ENCODE measurements at regions not wholly inside any gene's neighbourhood (a gene's known extent, or its start where the extent isn't known, plus 50 kb on each side); places are given as distances from the start of the nearest gene placed in this dataset.
A peak's percentile ranks its signal among the peaks of the same experiment; 100 is the strongest.

DNA sequence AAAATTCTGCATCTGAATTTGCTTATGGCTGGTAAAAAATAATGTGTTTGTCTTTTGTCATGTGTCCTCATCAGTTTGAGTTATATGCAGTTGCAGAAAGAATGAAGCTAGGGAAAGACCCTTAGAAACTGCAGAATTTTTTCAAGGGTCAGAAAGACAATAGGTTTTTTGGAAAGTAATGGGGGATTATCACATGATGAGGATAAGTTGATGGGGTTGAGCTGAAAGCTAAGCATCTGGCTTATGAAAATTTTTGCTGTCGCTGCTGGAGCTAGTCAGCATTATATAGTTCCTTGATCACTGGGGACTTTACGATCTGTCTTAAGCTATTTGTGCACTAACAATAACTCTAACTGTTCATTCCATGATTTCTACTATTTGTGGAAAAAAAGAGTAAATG, 331.7 kb downstream of the PPARGC1A start:
- Histone ChIP-seq H3K27me3 (ENCODE audit: insufficient read depth in 3 of 3, low read length in 2 of 3) (no peaks in the 10 kb centered on the region), H3K4me1 (no peaks in the 10 kb centered on the region), H3K9me3 (peaks cover 10% of the 10 kb centered on the region), H3K36me3 (ENCODE audit: insufficient read depth in 1 of 2, low read depth in 1 of 2) (no peaks in the 10 kb centered on the region), H3K4me3 (no peak overlapping the region), H3K27ac (no peak overlapping the region)
- 65 to 74% (median 71%) methylated on average over 2 of the region's 2 CpGs for WGBS, 3 donors
- TF ChIP-seq, protein P1, sequence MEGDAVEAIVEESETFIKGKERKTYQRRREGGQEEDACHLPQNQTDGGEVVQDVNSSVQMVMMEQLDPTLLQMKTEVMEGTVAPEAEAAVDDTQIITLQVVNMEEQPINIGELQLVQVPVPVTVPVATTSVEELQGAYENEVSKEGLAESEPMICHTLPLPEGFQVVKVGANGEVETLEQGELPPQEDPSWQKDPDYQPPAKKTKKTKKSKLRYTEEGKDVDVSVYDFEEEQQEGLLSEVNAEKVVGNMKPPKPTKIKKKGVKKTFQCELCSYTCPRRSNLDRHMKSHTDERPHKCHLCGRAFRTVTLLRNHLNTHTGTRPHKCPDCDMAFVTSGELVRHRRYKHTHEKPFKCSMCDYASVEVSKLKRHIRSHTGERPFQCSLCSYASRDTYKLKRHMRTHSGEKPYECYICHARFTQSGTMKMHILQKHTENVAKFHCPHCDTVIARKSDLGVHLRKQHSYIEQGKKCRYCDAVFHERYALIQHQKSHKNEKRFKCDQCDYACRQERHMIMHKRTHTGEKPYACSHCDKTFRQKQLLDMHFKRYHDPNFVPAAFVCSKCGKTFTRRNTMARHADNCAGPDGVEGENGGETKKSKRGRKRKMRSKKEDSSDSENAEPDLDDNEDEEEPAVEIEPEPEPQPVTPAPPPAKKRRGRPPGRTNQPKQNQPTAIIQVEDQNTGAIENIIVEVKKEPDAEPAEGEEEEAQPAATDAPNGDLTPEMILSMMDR (IDR thresholded peaks at IDR 0.05), result no peak
- DNase-seq, result no peak
- intact Hi-C loops (cut with DNase I), result no loop called here
- ATAC-seq, result no peak

DNA sequence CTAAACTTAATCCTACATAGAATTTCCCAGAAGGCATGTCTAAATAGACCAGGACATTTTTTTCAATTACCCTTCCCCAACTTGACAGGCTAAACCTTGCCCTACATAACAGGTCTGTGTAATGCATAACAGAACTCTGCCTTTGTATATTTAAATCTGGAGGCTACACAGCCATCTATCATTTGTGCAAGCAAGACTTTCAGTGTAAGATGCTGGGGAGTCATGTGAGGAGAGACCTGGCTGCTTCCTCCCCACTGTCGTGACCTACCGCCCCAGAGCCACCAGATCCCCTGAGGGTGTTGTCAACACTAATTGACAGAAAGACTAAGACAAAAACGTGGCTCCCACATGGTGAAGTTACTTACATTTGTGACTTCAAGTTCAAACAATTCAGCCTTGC, 342.2 kb downstream of the PPARGC1A start:
- H3K4me3 ChIP-seq, result no peak overlapping the region
- no peaks in the 10 kb centered on the region for H3K27me3 ChIP-seq (ENCODE audit: insufficient read depth in 3 of 3, low read length in 2 of 3)
- WGBS, 3 donors, result 66% methylated on average over 3 of the region's 3 CpGs
- TF ChIP-seq, protein P1 (IDR thresholded peaks at IDR 0.05), result no peak
- intact Hi-C loops (cut with DNase I), result no loop called here
- H3K27ac ChIP-seq, result no peak overlapping the region
- H3K36me3 ChIP-seq (ENCODE audit: insufficient read depth in 1 of 2, low read depth in 1 of 2), result no peaks in the 10 kb centered on the region
- no peaks in the 10 kb centered on the region for H3K9me3 ChIP-seq
- ATAC-seq (no peak), DNase-seq (no peak)
- no peaks in the 10 kb centered on the region for H3K4me1 ChIP-seq

DNA sequence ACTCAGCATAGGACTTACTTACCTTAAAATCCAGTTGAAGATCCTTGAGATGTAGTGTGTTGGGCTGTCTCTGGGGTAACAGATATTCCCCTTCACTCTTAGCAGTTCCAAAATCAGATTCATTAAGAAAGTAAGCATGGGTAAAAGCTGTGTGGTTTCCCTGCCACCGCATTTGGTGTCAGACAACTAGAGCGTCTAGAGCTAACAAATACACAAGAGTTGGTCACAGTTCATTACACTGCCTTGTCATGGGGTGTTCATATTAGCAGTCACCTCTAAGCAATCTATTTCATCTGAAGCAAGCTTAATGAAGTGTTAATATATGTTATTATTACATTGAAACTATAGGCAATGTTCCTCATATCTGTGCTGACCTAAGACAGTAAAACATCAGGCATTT, 342.8 kb downstream of the PPARGC1A start:
- Histone ChIP-seq H3K27ac (no peak overlapping the region), H3K36me3 (ENCODE audit: insufficient read depth in 1 of 2, low read depth in 1 of 2) (no peaks in the 10 kb centered on the region), H3K27me3 (ENCODE audit: insufficient read depth in 3 of 3, low read length in 2 of 3) (no peaks in the 10 kb centered on the region), H3K4me3 (no peak overlapping the region), H3K4me1 (no peaks in the 10 kb centered on the region), H3K9me3 (no peaks in the 10 kb centered on the region)
- WGBS, 3 donors, result 76 to 93% (median 82%) methylated on average over 2 of the region's 2 CpGs
- TF ChIP-seq, protein P1 (IDR thresholded peaks at IDR 0.05), result no peak
- no peak for ATAC-seq
- no peak for DNase-seq
- intact Hi-C loops (cut with DNase I), result no loop called here

DNA sequence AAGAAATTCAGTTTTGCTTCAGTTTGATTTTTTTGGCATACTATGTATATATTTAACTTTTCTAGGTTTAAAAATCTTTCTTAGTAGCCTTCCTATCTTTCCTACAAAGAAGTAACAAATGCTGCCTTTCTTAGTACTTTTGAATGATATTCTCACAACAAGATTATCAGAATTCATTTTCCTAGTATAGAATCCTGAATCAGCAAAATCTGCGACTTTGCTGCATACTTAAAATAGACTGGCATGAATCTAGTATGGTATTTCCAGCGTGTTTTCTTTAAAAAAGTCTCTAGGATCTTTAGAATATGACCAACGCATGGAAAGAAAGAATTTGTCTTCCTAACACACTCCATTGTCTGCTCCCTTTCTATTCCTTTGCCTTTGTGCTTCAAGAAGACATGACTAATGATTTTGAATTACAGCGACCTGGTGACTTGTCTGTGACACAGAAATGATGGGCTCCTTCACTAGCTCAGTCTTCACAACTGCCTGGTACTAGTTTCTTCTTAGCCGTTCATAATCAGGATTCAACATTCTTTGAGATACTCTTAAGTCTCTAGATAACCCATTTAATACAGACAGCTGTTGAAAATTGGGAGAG, 349.8 kb downstream of the PPARGC1A start:
- H3K4me1 ChIP-seq, result no peaks in the 10 kb centered on the region
- intact Hi-C loops (cut with DNase I), result no loop called here
- H3K4me3 ChIP-seq, result no peak overlapping the region
- H3K27ac ChIP-seq, result no peak overlapping the region
- DNase-seq (no peak), ATAC-seq (no peak)
- no peaks in the 10 kb centered on the region for H3K36me3 ChIP-seq (ENCODE audit: insufficient read depth in 1 of 2, low read depth in 1 of 2)
- 60 to 66% (median 65%) methylated on average over 5 of the region's 5 CpGs for WGBS, 3 donors
- peaks cover 8% of the 10 kb centered on the region for H3K9me3 ChIP-seq
- TF ChIP-seq, protein P1 (IDR thresholded peaks at IDR 0.05), result no peak
- H3K27me3 ChIP-seq (ENCODE audit: insufficient read depth in 3 of 3, low read length in 2 of 3), result no peaks in the 10 kb centered on the region

DNA sequence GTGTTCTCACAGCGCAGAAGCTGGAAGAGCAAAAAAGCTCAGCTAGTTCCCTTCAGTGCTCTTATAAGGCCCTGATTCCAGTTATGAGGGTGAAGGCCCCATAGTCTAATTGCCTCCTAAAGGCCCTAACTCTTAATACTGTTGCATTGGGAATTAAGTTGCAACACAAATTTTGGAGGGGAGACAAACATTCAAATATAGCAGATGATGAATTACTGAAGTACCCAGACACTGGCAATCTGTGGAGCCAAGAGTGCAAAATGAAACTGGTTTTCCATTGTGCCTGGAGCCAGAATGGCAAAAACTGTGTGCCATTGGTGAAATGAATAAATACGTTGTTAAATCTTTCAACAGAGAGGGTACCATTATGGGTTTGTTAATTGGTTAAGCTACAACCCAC, 356.0 kb downstream of the PPARGC1A start:
- Histone ChIP-seq H3K4me1 (no peaks in the 10 kb centered on the region), H3K4me3 (no peak overlapping the region), H3K36me3 (ENCODE audit: insufficient read depth in 1 of 2, low read depth in 1 of 2) (no peaks in the 10 kb centered on the region), H3K27me3 (ENCODE audit: insufficient read depth in 3 of 3, low read length in 2 of 3) (no peaks in the 10 kb centered on the region), H3K27ac (no peak overlapping the region), H3K9me3 (peaks cover 8% of the 10 kb centered on the region)
- no peak for DNase-seq
- intact Hi-C loops (cut with DNase I), result no loop called here
- peak in 3 of 4 donors; percentile 34 to 72 (median 68) for ATAC-seq
- 79 to 82% (median 81%) methylated on average over 2 of the region's 2 CpGs for WGBS, 3 donors
- TF ChIP-seq, protein P1 (IDR thresholded peaks at IDR 0.05), result no peak

All from psoas muscle (tissue), 7 donors.